Activated CD4-positive, alpha-beta T cell treated with anti-CD3 and anti-CD28 coated beads, Interleukin-2, amount 50 U/mL, for 16 hours (primary cell): ENCODE measurements at regions not wholly inside any gene's neighbourhood (a gene's known extent, or its start where the extent isn't known, plus 50 kb on each side); places are given as distances from the start of the nearest gene placed in this dataset.

Experiments
- DNase-seq: peaks from one replicate; pipeline ENCODE4 v3.0.0-alpha.2; 2020

- DNase-seq = no peak
Observed at GRCh38 chr14:30077946-30078345, 150.3 kb upstream of the PRKD1 start.

GRCh38 chr14:30078811-30079402, 151.3 kb upstream of the PRKD1 start:
- DNase-seq = no peak

- DNase-seq = no peak
Observed at GRCh38 chr14:30082486-30082885, 154.8 kb upstream of the PRKD1 start.

GRCh38 chr14:30084811-30085210, 157.2 kb upstream of the PRKD1 start:
- DNase-seq = no peak

- no peak for DNase-seq
Observed at GRCh38 chr14:30085943-30086342, 158.3 kb upstream of the PRKD1 start.

- DNase-seq = no peak
Observed at GRCh38 chr14:30088620-30089019, 161.0 kb upstream of the PRKD1 start.

GRCh38 chr14:30108975-30109700, 181.5 kb upstream of the PRKD1 start:
- DNase-seq = no peak

- DNase-seq = no peak
Observed at GRCh38 chr14:30114051-30114450, 186.4 kb upstream of the PRKD1 start.

- no peak for DNase-seq
Observed at GRCh38 chr14:30115756-30116155, 188.1 kb upstream of the PRKD1 start.

- no peak for DNase-seq
Observed at GRCh38 chr14:30118992-30119640, 191.5 kb upstream of the PRKD1 start.

- no peak for DNase-seq
Observed at GRCh38 chr14:30125322-30125979, 197.8 kb upstream of the PRKD1 start.

GRCh38 chr14:30129807-30130206, 202.2 kb upstream of the PRKD1 start:
- no peak for DNase-seq

GRCh38 chr14:30131581-30132097, 204.0 kb upstream of the PRKD1 start:
- no peak for DNase-seq

GRCh38 chr14:30132196-30132595, 204.5 kb upstream of the PRKD1 start:
- DNase-seq = no peak

- no peak for DNase-seq
Observed at GRCh38 chr14:30134936-30135335, 207.3 kb upstream of the PRKD1 start.

GRCh38 chr14:30138567-30138966, 210.9 kb upstream of the PRKD1 start:
- DNase-seq = no peak

- no peak for DNase-seq
Observed at GRCh38 chr14:30142216-30142615, 214.6 kb upstream of the PRKD1 start.

- no peak for DNase-seq
Observed at GRCh38 chr14:30143627-30144026, 216.0 kb upstream of the PRKD1 start.

- no peak for DNase-seq
Observed at GRCh38 chr14:30153717-30154116, 226.1 kb upstream of the PRKD1 start.

- DNase-seq = no peak
Observed at GRCh38 chr14:30156571-30156970, 228.9 kb upstream of the PRKD1 start.

GRCh38 chr14:30158299-30158698, 230.7 kb upstream of the PRKD1 start:
- DNase-seq = no peak

- DNase-seq = no peak
Observed at GRCh38 chr14:30159374-30159773, 231.7 kb upstream of the PRKD1 start.

GRCh38 chr14:30160608-30161007, 233.0 kb upstream of the PRKD1 start:
- DNase-seq = no peak

GRCh38 chr14:30162066-30162465, 234.4 kb upstream of the PRKD1 start:
- DNase-seq = no peak
